ENCODE measurements at regions not wholly inside any gene's neighbourhood (a gene's known extent, or its start where the extent isn't known, plus 50 kb on each side); places are given as distances from the start of the nearest gene placed in this dataset.

DNA sequence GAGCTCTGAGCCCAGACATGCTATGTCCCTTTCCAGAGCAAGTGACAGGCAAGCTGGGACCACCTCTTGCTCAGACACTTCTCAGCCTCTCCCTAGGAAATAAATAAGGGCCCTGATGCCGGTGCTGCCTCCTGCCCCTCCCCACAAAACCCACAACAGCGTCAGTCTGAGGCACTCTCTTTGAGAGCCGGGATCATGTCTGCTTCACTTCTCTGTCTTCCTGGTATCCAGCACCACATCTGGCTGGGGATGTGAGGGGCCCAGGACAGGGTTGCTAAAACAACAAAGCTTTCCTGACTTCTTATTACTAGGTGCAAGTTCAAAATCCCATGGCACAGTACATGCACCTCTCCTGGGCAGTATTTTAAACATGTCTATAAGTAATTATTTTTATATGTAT is 103.9 kb upstream of the GLI2 start:
- TF ChIP-seq, protein P1, sequence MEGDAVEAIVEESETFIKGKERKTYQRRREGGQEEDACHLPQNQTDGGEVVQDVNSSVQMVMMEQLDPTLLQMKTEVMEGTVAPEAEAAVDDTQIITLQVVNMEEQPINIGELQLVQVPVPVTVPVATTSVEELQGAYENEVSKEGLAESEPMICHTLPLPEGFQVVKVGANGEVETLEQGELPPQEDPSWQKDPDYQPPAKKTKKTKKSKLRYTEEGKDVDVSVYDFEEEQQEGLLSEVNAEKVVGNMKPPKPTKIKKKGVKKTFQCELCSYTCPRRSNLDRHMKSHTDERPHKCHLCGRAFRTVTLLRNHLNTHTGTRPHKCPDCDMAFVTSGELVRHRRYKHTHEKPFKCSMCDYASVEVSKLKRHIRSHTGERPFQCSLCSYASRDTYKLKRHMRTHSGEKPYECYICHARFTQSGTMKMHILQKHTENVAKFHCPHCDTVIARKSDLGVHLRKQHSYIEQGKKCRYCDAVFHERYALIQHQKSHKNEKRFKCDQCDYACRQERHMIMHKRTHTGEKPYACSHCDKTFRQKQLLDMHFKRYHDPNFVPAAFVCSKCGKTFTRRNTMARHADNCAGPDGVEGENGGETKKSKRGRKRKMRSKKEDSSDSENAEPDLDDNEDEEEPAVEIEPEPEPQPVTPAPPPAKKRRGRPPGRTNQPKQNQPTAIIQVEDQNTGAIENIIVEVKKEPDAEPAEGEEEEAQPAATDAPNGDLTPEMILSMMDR (IDR thresholded peaks at IDR 0.05; ENCODE audit: low read depth, low read length) = no peak
- H3K27me3 ChIP-seq = no peaks in the 10 kb centered on the region
- no peak overlapping the region for H3K4me3 ChIP-seq (ENCODE audit: low read depth, low read length)
- no peaks in the 10 kb centered on the region for H3K4me1 ChIP-seq
- DNase-seq = no peak
- no peaks in the 10 kb centered on the region for H3K9me3 ChIP-seq
- H3K36me3 ChIP-seq = no peaks in the 10 kb centered on the region

DNA sequence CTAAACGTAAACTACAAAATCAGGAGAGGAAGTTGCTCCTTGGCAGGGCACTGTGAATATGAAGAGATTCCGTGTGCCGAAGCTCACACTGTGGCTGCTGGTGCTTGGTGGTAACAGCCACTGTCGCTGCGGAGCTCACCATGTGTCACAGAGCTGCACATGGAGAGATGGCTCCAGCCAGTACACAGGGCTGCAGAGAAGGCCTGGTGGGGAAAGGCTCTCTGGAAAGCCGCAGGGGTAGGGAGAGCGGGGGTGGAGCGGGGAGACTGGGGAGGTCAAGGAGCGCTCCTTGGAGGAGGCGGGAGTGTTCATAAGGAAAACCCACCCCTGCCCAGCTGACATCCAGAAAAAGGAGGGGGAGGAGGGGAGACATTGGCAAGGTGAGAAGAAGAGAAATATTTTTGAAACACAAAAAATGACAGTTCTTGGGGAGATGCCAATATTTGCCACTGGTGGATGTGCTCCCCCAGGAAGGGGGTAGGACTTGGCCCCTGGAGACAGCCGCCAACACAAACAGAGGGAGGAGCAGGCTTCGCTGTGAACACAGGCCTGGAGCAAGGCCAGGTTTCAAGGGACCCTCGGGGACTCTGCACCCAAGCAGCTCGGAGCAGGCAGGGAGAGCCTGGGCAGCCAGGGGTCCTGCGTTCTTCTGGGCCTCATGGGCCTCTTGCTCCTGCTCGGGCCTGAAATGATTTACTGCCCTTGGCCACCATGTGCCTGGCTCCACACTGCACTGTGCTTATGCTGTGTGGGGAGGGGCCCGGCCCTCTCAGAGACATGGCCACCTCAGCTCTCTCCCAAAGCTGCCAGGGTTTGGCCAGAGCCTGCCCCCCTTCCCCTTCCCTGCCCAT is 102.6 kb upstream of the GLI2 start:
- Histone ChIP-seq H3K36me3 (no peaks in the 10 kb centered on the region), H3K9me3 (no peaks in the 10 kb centered on the region), H3K4me3 (ENCODE audit: low read depth, low read length) (no peak overlapping the region), H3K27me3 (no peaks in the 10 kb centered on the region), H3K4me1 (no peaks in the 10 kb centered on the region)
- DNase-seq = no peak
- TF ChIP-seq, protein P1 (IDR thresholded peaks at IDR 0.05; ENCODE audit: low read depth, low read length) = no peak

DNA sequence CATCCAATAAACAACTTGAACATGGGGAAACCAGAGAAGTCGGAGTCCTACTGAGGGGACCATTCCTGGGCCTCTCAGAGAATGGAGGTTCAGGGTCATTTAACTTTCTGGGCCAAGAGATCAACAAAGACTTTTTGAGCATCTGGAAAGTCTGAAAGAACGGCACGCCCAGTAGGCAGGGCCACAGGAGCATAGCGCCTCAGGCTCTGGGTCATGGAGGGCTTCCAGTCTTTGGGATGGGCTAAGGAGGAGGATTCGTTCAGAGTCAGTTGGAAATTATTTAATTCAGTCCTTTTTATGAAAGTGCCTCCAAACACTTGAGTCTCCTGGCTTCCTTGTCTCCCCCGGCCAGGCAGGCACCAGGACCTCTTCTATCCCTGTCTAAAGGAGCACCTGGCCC is 101.1 kb upstream of the GLI2 start:
- no peak for DNase-seq
- TF ChIP-seq, protein P1 (IDR thresholded peaks at IDR 0.05; ENCODE audit: low read depth, low read length) = no peak
- no peak overlapping the region for H3K4me3 ChIP-seq (ENCODE audit: low read depth, low read length)
- H3K4me1 ChIP-seq = no peaks in the 10 kb centered on the region
- no peaks in the 10 kb centered on the region for H3K27me3 ChIP-seq
- no peaks in the 10 kb centered on the region for H3K9me3 ChIP-seq
- no peaks in the 10 kb centered on the region for H3K36me3 ChIP-seq

DNA sequence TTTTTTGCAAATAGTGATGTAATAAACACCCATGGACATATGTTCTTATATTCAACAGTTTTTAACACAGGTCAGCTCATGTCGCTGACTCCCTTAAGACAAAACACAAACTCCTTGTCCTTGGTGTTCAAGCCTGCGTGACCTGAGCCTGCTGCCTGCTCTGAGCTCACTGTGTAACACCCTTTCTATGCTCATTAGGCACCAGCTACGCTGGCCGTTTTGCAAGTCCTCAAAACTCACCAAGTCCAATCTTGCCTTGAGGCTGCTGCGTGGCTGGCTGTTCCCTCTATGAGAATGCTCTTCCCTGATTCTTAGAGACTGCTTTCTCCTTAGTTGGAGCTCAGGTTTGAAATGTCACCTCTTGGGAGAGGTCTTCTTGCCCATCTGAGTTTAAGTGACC is 100.5 kb upstream of the GLI2 start:
- no peaks in the 10 kb centered on the region for H3K4me1 ChIP-seq
- no peaks in the 10 kb centered on the region for H3K36me3 ChIP-seq
- no peak for DNase-seq
- H3K4me3 ChIP-seq (ENCODE audit: low read depth, low read length) = no peak overlapping the region
- H3K27me3 ChIP-seq = no peaks in the 10 kb centered on the region
- H3K9me3 ChIP-seq = no peaks in the 10 kb centered on the region
- TF ChIP-seq, protein P1 (IDR thresholded peaks at IDR 0.05; ENCODE audit: low read depth, low read length) = no peak

DNA sequence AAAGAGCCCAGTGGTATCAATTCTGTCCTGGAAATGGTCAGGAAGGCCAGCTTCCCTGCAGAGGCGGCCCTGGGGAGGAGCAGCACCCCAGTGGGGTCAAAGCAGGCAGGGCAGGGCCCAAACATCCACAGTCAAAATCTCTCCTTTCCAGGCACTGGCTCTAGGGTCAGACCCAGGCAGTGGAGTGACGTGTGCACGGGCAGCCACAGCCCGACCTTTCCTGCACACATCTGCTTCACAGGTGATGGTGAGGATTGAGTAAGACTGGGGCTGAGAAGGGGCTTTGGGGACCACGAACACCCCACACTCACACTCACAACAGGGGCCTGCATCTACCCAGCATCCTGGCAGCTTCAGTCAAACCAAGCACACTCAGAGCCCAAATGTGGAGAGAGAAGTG is 97.8 kb upstream of the GLI2 start:
- no peaks in the 10 kb centered on the region for H3K36me3 ChIP-seq
- no peaks in the 10 kb centered on the region for H3K4me1 ChIP-seq
- no peak for DNase-seq
- no peaks in the 10 kb centered on the region for H3K27me3 ChIP-seq
- H3K9me3 ChIP-seq = no peaks in the 10 kb centered on the region
- no peak overlapping the region for H3K4me3 ChIP-seq (ENCODE audit: low read depth, low read length)
- TF ChIP-seq, protein P1 (IDR thresholded peaks at IDR 0.05; ENCODE audit: low read depth, low read length) = no peak

DNA sequence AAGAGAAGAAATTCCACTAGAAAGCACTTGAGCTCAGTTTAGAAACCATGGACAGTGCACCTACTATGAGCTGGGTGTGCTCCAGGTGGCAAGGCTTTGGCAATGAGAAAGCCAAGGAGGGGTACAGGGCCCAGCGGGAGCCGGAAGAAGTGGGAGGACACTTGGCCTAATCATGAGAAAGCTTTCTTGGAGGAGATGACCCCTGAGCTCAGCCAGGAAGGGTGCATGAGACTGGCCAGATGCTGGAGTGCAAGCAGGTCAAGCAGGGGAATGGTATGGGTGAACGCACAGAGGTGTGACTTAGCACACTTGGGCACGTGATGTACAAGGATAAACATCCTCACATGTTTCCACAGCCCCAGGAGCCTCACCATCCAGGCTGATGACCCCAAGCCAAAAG is 97.2 kb upstream of the GLI2 start:
- no peak overlapping the region for H3K4me3 ChIP-seq (ENCODE audit: low read depth, low read length)
- no peaks in the 10 kb centered on the region for H3K4me1 ChIP-seq
- no peaks in the 10 kb centered on the region for H3K36me3 ChIP-seq
- TF ChIP-seq, protein P1 (IDR thresholded peaks at IDR 0.05; ENCODE audit: low read depth, low read length) = no peak
- no peak for DNase-seq
- H3K27me3 ChIP-seq = no peaks in the 10 kb centered on the region
- H3K9me3 ChIP-seq = no peaks in the 10 kb centered on the region
